ENCODE measurements at regions not wholly inside any gene's neighbourhood (a gene's known extent, or its start where the extent isn't known, plus 50 kb on each side); places are given as distances from the start of the nearest gene placed in this dataset.

DNA sequence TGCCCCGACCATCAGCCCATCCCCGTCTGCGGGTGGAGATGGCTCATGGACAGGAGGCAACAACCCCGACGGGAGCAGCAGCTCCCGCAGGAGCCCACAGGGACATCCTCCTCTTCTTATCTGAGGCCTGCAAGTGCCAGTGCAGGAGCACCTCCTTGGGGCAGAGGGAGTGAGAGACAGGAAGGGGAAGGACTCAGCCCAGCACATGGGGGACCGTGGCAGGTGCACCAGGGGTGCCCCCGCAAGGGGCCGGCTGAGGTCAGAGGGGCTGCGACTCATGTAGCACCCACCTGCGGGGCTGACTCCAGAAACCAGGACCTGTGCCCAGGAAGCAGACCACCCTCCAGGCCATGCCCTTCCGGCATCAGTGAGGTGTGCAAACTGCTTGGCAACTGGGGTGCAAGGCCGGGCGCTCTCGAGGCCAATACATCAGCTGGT lies 259.8 kb upstream of the ADAMTS16 start:
- H3K4me3 ChIP-seq (ENCODE audit: low read depth, low read length) = no peak overlapping the region
- no peak overlapping the region for H2AFZ ChIP-seq
- H3K9ac ChIP-seq = no peak overlapping the region
- no peaks in the 10 kb centered on the region for H3K4me1 ChIP-seq
- H3K79me2 ChIP-seq = no peaks in the 10 kb centered on the region
- TF ChIP-seq, protein P1, sequence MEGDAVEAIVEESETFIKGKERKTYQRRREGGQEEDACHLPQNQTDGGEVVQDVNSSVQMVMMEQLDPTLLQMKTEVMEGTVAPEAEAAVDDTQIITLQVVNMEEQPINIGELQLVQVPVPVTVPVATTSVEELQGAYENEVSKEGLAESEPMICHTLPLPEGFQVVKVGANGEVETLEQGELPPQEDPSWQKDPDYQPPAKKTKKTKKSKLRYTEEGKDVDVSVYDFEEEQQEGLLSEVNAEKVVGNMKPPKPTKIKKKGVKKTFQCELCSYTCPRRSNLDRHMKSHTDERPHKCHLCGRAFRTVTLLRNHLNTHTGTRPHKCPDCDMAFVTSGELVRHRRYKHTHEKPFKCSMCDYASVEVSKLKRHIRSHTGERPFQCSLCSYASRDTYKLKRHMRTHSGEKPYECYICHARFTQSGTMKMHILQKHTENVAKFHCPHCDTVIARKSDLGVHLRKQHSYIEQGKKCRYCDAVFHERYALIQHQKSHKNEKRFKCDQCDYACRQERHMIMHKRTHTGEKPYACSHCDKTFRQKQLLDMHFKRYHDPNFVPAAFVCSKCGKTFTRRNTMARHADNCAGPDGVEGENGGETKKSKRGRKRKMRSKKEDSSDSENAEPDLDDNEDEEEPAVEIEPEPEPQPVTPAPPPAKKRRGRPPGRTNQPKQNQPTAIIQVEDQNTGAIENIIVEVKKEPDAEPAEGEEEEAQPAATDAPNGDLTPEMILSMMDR (IDR thresholded peaks at IDR 0.05) = no peak
- no peaks in the 10 kb centered on the region for H3K27me3 ChIP-seq (ENCODE audit: control insufficient read depth, insufficient read depth, low read length)
- no peak overlapping the region for H3K27ac ChIP-seq
- H3K9me3 ChIP-seq (ENCODE audit: control insufficient read depth, low read length) = no peaks in the 10 kb centered on the region
- H3K4me2 ChIP-seq (ENCODE audit: low read length) = no peak overlapping the region
- H3K36me3 ChIP-seq (ENCODE audit: control insufficient read depth, insufficient read depth, low read length) = no peaks in the 10 kb centered on the region

DNA sequence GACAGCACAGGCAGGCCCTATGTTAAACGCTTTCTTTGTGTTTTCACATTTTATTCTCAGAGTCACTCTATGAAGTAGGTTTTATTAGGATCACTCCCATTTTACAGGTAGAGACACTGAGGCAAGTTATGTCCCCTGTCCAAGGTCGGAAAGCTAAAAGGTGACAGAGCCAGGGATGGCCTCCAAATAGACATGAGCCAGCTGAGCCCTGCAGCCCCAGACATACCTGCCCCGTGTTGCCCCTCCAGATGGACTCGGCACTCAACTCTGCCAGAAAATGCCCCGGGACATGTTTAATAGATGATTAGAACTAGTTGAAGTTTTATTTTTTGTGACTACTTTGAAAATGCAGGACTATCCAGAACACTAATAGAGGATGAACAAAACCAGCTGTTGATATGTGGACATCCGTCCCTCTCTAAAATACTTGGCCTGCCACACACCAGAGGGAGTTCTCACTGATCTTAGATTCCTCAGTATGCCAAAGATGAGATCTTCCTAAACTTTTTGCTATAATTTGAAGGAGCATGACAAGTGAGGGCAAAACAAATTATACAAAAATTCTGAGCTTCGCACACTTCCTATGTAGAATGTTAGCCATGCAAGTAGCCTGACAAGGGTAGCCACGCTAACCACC lies 258.6 kb upstream of the ADAMTS16 start:
- no peak overlapping the region for H3K4me3 ChIP-seq (ENCODE audit: low read depth, low read length)
- H3K9ac ChIP-seq = no peak overlapping the region
- H3K27me3 ChIP-seq (ENCODE audit: control insufficient read depth, insufficient read depth, low read length) = no peaks in the 10 kb centered on the region
- H2AFZ ChIP-seq = no peak overlapping the region
- no peaks in the 10 kb centered on the region for H3K4me1 ChIP-seq
- H3K4me2 ChIP-seq (ENCODE audit: low read length) = no peak overlapping the region
- H3K27ac ChIP-seq = no peak overlapping the region
- no peaks in the 10 kb centered on the region for H3K9me3 ChIP-seq (ENCODE audit: control insufficient read depth, low read length)
- TF ChIP-seq, protein P1 (IDR thresholded peaks at IDR 0.05) = no peak
- H3K79me2 ChIP-seq = no peaks in the 10 kb centered on the region
- no peaks in the 10 kb centered on the region for H3K36me3 ChIP-seq (ENCODE audit: control insufficient read depth, insufficient read depth, low read length)

DNA sequence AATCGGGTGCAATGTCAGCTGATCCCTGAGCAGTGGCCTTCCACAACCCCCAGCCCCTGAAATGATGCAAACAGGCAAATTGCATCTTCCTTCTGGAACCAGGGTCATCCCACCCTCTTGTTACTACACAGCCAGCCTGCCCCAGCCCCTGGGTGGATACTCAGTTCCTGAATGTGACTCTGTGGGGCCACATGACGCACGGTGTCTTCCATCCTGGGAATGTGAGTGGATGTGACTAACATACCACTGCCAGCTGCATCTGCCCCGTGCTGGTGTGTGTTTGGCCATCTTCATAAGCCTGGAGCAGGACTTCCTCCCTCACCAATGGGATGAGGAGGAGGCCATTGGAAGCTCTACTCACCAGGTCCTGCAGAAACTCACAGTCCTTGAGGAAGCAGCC lies 257.9 kb upstream of the ADAMTS16 start:
- H3K4me1 ChIP-seq = no peaks in the 10 kb centered on the region
- TF ChIP-seq, protein P1 (IDR thresholded peaks at IDR 0.05) = no peak
- no peak overlapping the region for H2AFZ ChIP-seq
- H3K79me2 ChIP-seq = no peaks in the 10 kb centered on the region
- H3K4me3 ChIP-seq (ENCODE audit: low read depth, low read length) = no peak overlapping the region
- H3K9me3 ChIP-seq (ENCODE audit: control insufficient read depth, low read length) = no peaks in the 10 kb centered on the region
- H3K27me3 ChIP-seq (ENCODE audit: control insufficient read depth, insufficient read depth, low read length) = no peaks in the 10 kb centered on the region
- no peak overlapping the region for H3K4me2 ChIP-seq (ENCODE audit: low read length)
- no peak overlapping the region for H3K27ac ChIP-seq
- H3K36me3 ChIP-seq (ENCODE audit: control insufficient read depth, insufficient read depth, low read length) = no peaks in the 10 kb centered on the region
- H3K9ac ChIP-seq = no peak overlapping the region

DNA sequence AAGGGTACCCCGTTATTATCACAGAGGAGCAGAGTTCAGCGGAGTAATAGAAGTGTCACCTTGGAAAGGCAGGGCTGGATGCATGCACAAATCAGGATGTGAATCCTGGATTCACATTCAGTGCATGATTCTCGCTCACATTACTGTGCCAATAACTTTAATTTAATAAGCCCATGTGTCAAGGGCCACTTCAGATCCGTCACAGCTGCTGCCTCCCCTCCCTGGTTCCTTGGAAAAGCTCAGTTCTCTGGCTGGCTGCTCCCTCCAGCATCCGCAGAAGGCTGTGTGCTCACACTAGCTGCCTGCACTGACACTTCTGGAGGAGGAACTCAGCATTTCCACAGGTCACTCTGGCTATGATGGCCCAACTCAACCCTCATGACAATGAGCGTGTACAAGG lies 256.8 kb upstream of the ADAMTS16 start:
- Histone ChIP-seq H3K79me2 (no peaks in the 10 kb centered on the region), H3K27ac (no peak overlapping the region), H3K27me3 (ENCODE audit: control insufficient read depth, insufficient read depth, low read length) (no peaks in the 10 kb centered on the region), H3K4me2 (ENCODE audit: low read length) (no peak overlapping the region), H3K36me3 (ENCODE audit: control insufficient read depth, insufficient read depth, low read length) (no peaks in the 10 kb centered on the region), H3K9me3 (ENCODE audit: control insufficient read depth, low read length) (no peaks in the 10 kb centered on the region), H3K4me1 (no peaks in the 10 kb centered on the region), H3K9ac (no peak overlapping the region), H2AFZ (no peak overlapping the region), H3K4me3 (ENCODE audit: low read depth, low read length) (no peak overlapping the region)
- TF ChIP-seq, protein P1 (IDR thresholded peaks at IDR 0.05) = no peak

DNA sequence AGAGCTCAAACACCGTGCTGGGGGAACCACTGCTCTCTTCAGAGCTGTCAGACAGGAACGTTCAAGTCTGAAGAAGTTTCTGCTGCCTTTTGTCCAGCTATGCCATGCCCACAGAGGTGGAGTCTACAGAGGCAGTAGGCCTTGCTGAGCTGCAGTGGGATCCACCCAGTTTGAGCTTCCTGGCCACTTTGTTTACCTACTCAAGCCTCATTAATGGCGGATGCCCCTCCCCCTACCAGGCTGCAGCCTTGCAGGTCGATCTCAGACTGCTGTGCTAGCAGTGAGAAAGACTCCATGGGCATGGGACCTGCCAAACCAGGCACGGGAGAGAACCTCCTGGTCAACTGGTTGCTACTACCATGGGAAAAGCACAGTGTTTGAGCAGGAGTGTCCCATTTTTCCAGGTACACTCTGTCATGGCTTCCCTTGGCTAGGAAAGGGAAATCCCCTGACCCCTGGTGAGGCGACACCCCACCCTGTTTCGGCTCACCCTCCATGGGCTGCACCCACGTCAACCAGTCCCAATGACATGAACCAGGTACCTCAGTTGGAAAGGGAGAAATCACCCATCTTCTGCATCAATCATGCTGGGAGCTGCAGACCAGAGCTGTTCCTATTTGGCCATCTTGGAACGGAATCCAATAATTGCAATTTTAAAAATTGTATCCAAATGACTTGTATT lies 246.9 kb upstream of the ADAMTS16 start:
- Histone ChIP-seq H3K9me3 (ENCODE audit: control insufficient read depth, low read length) (no peaks in the 10 kb centered on the region), H3K4me3 (ENCODE audit: low read depth, low read length) (no peak overlapping the region), H3K4me2 (ENCODE audit: low read length) (no peak overlapping the region), H3K4me1 (no peaks in the 10 kb centered on the region), H3K79me2 (no peaks in the 10 kb centered on the region), H3K9ac (no peak overlapping the region), H3K27ac (no peak overlapping the region), H3K27me3 (ENCODE audit: control insufficient read depth, insufficient read depth, low read length) (no peaks in the 10 kb centered on the region), H3K36me3 (ENCODE audit: control insufficient read depth, insufficient read depth, low read length) (no peaks in the 10 kb centered on the region), H2AFZ (no peak overlapping the region)
- TF ChIP-seq, protein P1 (IDR thresholded peaks at IDR 0.05) = no peak
